Thyroid gland (tissue), 4 donors: ENCODE measurements at regions not wholly inside any gene's neighbourhood (a gene's known extent, or its start where the extent isn't known, plus 50 kb on each side); places are given as distances from the start of the nearest gene placed in this dataset.

ENCODE experiments used
- DNase-seq, 2 donors: peaks; one replicate each; pipeline ENCODE4 v3.0.0-alpha.2; 2019
- H3K27ac ChIP-seq, 3 donors: fragments of 200-600 bp; sonication (generic); 1 replicate in 2 of 3; 2 replicates in 1 of 3; pipeline ENCODE4 v1.5.1; 2016 to 2019; ENCODE audit warnings: mild to moderate bottlenecking in 1 of 3, moderate library complexity in 1 of 3
- H3K27me3 ChIP-seq: fragments of 200-600 bp; sonication (generic); one replicate; pipeline ENCODE4 v1.5.1; 2019
- H3K36me3 ChIP-seq, 2 donors: fragments of 200-600 bp; sonication (generic); one replicate each; pipeline ENCODE4 v1.5.1; 2016 to 2019
- H3K4me1 ChIP-seq, 2 donors: fragments of 200-600 bp; sonication (generic); one replicate each; pipeline ENCODE4 v1.5.1; 2017 to 2019
- H3K4me3 ChIP-seq, 3 donors: fragments of 200-600 bp; sonication (generic); replicated peaks in 1 of 3; 1 replicate in 2 of 3; 2 replicates in 1 of 3; pipeline ENCODE4 v1.5.1; 2016; ENCODE audit warnings: mild to moderate bottlenecking in 1 of 3
- H3K9me3 ChIP-seq: fragments of 200-600 bp; sonication (generic); one replicate; pipeline ENCODE4 v1.5.1; 2017
- CTCF ChIP-seq, 6 experiments: fragments of 200-600 bp in 3 of 6; fragments of 450-650 bp in 3 of 6; sonication (generic) in 3 of 6; IDR thresholded peaks; one replicate each; pipeline ENCODE4 v1.5.1; 2016 to 2019; ENCODE audit warnings: antibody characterized with exemption in 6 of 6, mild to moderate bottlenecking in 2 of 6, inconsistent platforms in 1 of 6, moderate library complexity in 1 of 6
- POLR2A ChIP-seq, 2 donors: fragments of 450-650 bp; IDR thresholded peaks; one replicate each; pipeline ENCODE4 v1.6.1; 2017; ENCODE audit warnings: antibody characterized with exemption in 2 of 2, mild to moderate bottlenecking in 2 of 2, moderate library complexity in 1 of 2
- WGBS, 2 donors: methylation state at CpG; one replicate each; pipeline ENCODE4 v1.1.5; 2017; 5-methylcytosine and 5-hydroxymethylcytosine counted together
- intact Hi-C: fragments of 100-400 bp; cut with DNase I; formaldehyde crosslinking; loops from one replicate; pipeline ENCODE4 v1.15.1; 2023

GRCh38 chr1:213738658-213739057 lies 249.1 kb upstream of the PROX1 start:
- WGBS, 2 donors, result 87 to 91% methylated on average over 2 of the region's 2 CpGs
- H3K4me1 ChIP-seq, result no peaks in the 10 kb centered on the region
- H3K36me3 ChIP-seq, result no peaks in the 10 kb centered on the region
- H3K9me3 ChIP-seq, result no peaks in the 10 kb centered on the region
- DNase-seq, result no peak
- intact Hi-C loops, result no loop called here
- no peak overlapping the region for H3K4me3 ChIP-seq
- TF ChIP-seq POLR2A (IDR thresholded peaks at IDR 0.05) (no peak), CTCF (IDR thresholded peaks at IDR 0.05) (no peak)
- H3K27me3 ChIP-seq, result no peaks in the 10 kb centered on the region
- H3K27ac ChIP-seq, result no peak overlapping the region

- Histone ChIP-seq H3K27me3 (no peaks in the 10 kb centered on the region), H3K27ac (no peak overlapping the region), H3K9me3 (no peaks in the 10 kb centered on the region), H3K36me3 (no peaks in the 10 kb centered on the region), H3K4me3 (no peak overlapping the region), H3K4me1 (no peaks in the 10 kb centered on the region)
- no peak for DNase-seq
- intact Hi-C loops, result no loop called here
- TF ChIP-seq CTCF (IDR thresholded peaks at IDR 0.05) (no peak), POLR2A (IDR thresholded peaks at IDR 0.05) (no peak)
- WGBS, 2 donors, result 70 to 72% methylated on average over 4 of the region's 4 CpGs
These were observed 244.8 kb upstream of the PROX1 start for GRCh38 chr1:213742992-213743391.

- TF ChIP-seq CTCF (IDR thresholded peaks at IDR 0.05), result no peak
- no peak for TF ChIP-seq POLR2A (IDR thresholded peaks at IDR 0.05)
- 40 to 61% methylated on average over 3 of the region's 3 CpGs for WGBS, 2 donors
- intact Hi-C loops, result no loop called here
These were observed 243.0 kb upstream of the PROX1 start for GRCh38 chr1:213744780-213745179.

GRCh38 chr1:213745451-213745850 lies 242.3 kb upstream of the PROX1 start:
- Histone ChIP-seq H3K27ac (no peak overlapping the region), H3K27me3 (no peaks in the 10 kb centered on the region), H3K4me3 (no peak overlapping the region), H3K4me1 (no peaks in the 10 kb centered on the region), H3K9me3 (no peaks in the 10 kb centered on the region), H3K36me3 (no peaks in the 10 kb centered on the region)
- intact Hi-C loops, result no loop called here
- no peak for TF ChIP-seq CTCF (IDR thresholded peaks at IDR 0.05)
- no peak for TF ChIP-seq POLR2A (IDR thresholded peaks at IDR 0.05)
- 81 to 85% methylated on average over 8 of the region's 8 CpGs for WGBS, 2 donors
- DNase-seq, result no peak

More at GRCh38 chr1:213744780-213745179, 243.0 kb upstream of the PROX1 start:
- Histone ChIP-seq H3K27me3 (no peaks in the 10 kb centered on the region), H3K36me3 (no peaks in the 10 kb centered on the region), H3K4me3 (no peak overlapping the region), H3K4me1 (no peaks in the 10 kb centered on the region), H3K27ac (no peak overlapping the region), H3K9me3 (no peaks in the 10 kb centered on the region)
- DNase-seq, result no peak

GRCh38 chr1:213749558-213749957 lies 238.2 kb upstream of the PROX1 start:
- H3K9me3 ChIP-seq, result no peaks in the 10 kb centered on the region
- no peak for DNase-seq
- no peaks in the 10 kb centered on the region for H3K36me3 ChIP-seq
- no peak for TF ChIP-seq POLR2A (IDR thresholded peaks at IDR 0.05)
- TF ChIP-seq CTCF (IDR thresholded peaks at IDR 0.05), result no peak
- no peak overlapping the region for H3K27ac ChIP-seq
- no peaks in the 10 kb centered on the region for H3K27me3 ChIP-seq
- no peaks in the 10 kb centered on the region for H3K4me1 ChIP-seq
- H3K4me3 ChIP-seq, result no peak overlapping the region
- 80 to 81% methylated on average over 8 of the region's 8 CpGs for WGBS, 2 donors
- intact Hi-C loops, result no loop called here
